Activated CD8-positive, alpha-beta memory T cell treated with anti-CD3 and anti-CD28 coated beads, Interleukin-2, amount 50 U/mL, for 1 hour (primary cell): ENCODE measurements at regions not wholly inside any gene's neighbourhood (a gene's known extent, or its start where the extent isn't known, plus 50 kb on each side); places are given as distances from the start of the nearest gene placed in this dataset.

Experiments
- DNase-seq: peaks from one replicate; pipeline ENCODE4 v3.0.0-alpha.2; 2020; ENCODE audit errors: extremely low read depth

- no peak for DNase-seq
Observed at GRCh38 chr2:239536186-239536585, 135.4 kb upstream of the HDAC4 start.

- DNase-seq: no peak
Observed at GRCh38 chr2:239535413-239536144, 134.8 kb upstream of the HDAC4 start.

GRCh38 chr2:239534581-239535412 lies 134.0 kb upstream of the HDAC4 start:
- DNase-seq: no peak

GRCh38 chr2:239533569-239534316 lies 132.9 kb upstream of the HDAC4 start:
- no peak for DNase-seq

- no peak for DNase-seq
Observed at GRCh38 chr2:239532859-239533258, 132.0 kb upstream of the HDAC4 start.

- DNase-seq: no peak
Observed at GRCh38 chr2:239532250-239532649, 131.4 kb upstream of the HDAC4 start.

- DNase-seq: no peak
Observed at GRCh38 chr2:239531456-239532241, 130.8 kb upstream of the HDAC4 start.

GRCh38 chr2:239530749-239531316 lies 130.0 kb upstream of the HDAC4 start:
- DNase-seq: no peak

- DNase-seq: no peak
Observed at GRCh38 chr2:239529313-239530015, 128.6 kb upstream of the HDAC4 start.

GRCh38 chr2:239528883-239529282 lies 128.1 kb upstream of the HDAC4 start:
- no peak for DNase-seq

GRCh38 chr2:239528146-239528545 lies 127.3 kb upstream of the HDAC4 start:
- DNase-seq: no peak

GRCh38 chr2:239526666-239527415 lies 126.0 kb upstream of the HDAC4 start:
- no peak for DNase-seq

- DNase-seq: no peak
Observed at GRCh38 chr2:239526038-239526437, 125.2 kb upstream of the HDAC4 start.

GRCh38 chr2:239523954-239524330 lies 123.1 kb upstream of the HDAC4 start:
- DNase-seq: no peak

- DNase-seq: no peak
Observed at GRCh38 chr2:239523147-239523953, 122.5 kb upstream of the HDAC4 start.

- DNase-seq: no peak
Observed at GRCh38 chr2:239522740-239523119, 121.9 kb upstream of the HDAC4 start.

- no peak for DNase-seq
Observed at GRCh38 chr2:239522002-239522739, 121.4 kb upstream of the HDAC4 start.

GRCh38 chr2:239521518-239521815 lies 120.6 kb upstream of the HDAC4 start:
- DNase-seq: no peak
